ENCODE measurements at regions not wholly inside any gene's neighbourhood (a gene's known extent, or its start where the extent isn't known, plus 50 kb on each side); places are given as distances from the start of the nearest gene placed in this dataset.

DNA sequence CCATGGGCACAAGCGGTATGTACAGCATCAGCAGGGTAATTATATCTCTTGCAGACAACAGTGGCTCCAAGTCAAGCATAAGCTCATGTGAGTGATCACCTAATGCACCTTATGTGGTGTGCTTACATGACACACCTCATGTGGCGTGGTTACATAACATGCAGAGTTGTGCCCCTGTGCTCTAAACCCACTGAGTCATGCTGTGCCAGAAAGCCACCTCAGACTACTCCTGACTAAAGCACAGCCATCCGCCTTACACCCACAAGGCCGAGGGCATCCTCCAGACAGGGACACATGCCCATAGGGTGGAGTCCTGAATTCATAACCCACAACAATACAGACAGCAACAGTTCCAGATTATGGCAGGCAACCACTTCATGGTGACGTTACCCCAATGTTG lies 163.7 kb upstream of the SLC30A5 start:
- TF ChIP-seq, protein P1, sequence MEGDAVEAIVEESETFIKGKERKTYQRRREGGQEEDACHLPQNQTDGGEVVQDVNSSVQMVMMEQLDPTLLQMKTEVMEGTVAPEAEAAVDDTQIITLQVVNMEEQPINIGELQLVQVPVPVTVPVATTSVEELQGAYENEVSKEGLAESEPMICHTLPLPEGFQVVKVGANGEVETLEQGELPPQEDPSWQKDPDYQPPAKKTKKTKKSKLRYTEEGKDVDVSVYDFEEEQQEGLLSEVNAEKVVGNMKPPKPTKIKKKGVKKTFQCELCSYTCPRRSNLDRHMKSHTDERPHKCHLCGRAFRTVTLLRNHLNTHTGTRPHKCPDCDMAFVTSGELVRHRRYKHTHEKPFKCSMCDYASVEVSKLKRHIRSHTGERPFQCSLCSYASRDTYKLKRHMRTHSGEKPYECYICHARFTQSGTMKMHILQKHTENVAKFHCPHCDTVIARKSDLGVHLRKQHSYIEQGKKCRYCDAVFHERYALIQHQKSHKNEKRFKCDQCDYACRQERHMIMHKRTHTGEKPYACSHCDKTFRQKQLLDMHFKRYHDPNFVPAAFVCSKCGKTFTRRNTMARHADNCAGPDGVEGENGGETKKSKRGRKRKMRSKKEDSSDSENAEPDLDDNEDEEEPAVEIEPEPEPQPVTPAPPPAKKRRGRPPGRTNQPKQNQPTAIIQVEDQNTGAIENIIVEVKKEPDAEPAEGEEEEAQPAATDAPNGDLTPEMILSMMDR (conservative IDR thresholded peaks at IDR 0.05; ENCODE audit: low read depth, low read length), result no peak
- no peak for TF ChIP-seq EZH2 (IDR thresholded peaks at IDR 0.05; ENCODE audit: borderline replicate concordance, low read depth, low read length, poor library complexity, severe bottlenecking)

All from A673 (cell line).